ENCODE measurements at regions not wholly inside any gene's neighbourhood (a gene's known extent, or its start where the extent isn't known, plus 50 kb on each side); places are given as distances from the start of the nearest gene placed in this dataset.

- no peak for DNase-seq
Measured at GRCh38 chr1:187313115-187313514, 484.4 kb downstream of the PLA2G4A start.

- DNase-seq: no peak
Measured at GRCh38 chr1:187326557-187326956, 497.8 kb downstream of the PLA2G4A start.

GRCh38 chr1:187336441-187337168 lies 507.9 kb downstream of the PLA2G4A start:
- no peak for DNase-seq

GRCh38 chr1:187338762-187339412 lies 510.1 kb downstream of the PLA2G4A start:
- no peak for DNase-seq

GRCh38 chr1:187342495-187342894 lies 513.7 kb downstream of the PLA2G4A start:
- no peak for DNase-seq

- no peak for DNase-seq
Measured at GRCh38 chr1:187374082-187374481, 545.3 kb downstream of the PLA2G4A start.

- no peak for DNase-seq
Measured at GRCh38 chr1:187374742-187375141, 546.0 kb downstream of the PLA2G4A start.

- no peak for DNase-seq
Measured at GRCh38 chr1:187383366-187383765, 554.6 kb downstream of the PLA2G4A start.

GRCh38 chr1:187384504-187384903 lies 555.8 kb downstream of the PLA2G4A start:
- DNase-seq: no peak

- no peak for DNase-seq
Measured at GRCh38 chr1:187390215-187390818, 561.6 kb downstream of the PLA2G4A start.

GRCh38 chr1:187396226-187396625 lies 567.5 kb downstream of the PLA2G4A start:
- no peak for DNase-seq

GRCh38 chr1:187396929-187397796 lies 568.4 kb downstream of the PLA2G4A start:
- DNase-seq: no peak

GRCh38 chr1:187408212-187409004 lies 579.7 kb downstream of the PLA2G4A start:
- no peak for DNase-seq

GRCh38 chr1:187409341-187409740 lies 580.6 kb downstream of the PLA2G4A start:
- DNase-seq: no peak

GRCh38 chr1:187411118-187411517 lies 582.4 kb downstream of the PLA2G4A start:
- no peak for DNase-seq

- no peak for DNase-seq
Measured at GRCh38 chr1:187413405-187414169, 584.8 kb downstream of the PLA2G4A start.

GRCh38 chr1:187415065-187415464 lies 586.3 kb downstream of the PLA2G4A start:
- no peak for DNase-seq

GRCh38 chr1:187417520-187417919 lies 588.8 kb downstream of the PLA2G4A start:
- DNase-seq: no peak

GRCh38 chr1:187433598-187433997 lies 604.8 kb downstream of the PLA2G4A start:
- DNase-seq: no peak

GRCh38 chr1:187442603-187443002 lies 613.9 kb downstream of the PLA2G4A start:
- DNase-seq: no peak

GRCh38 chr1:187443939-187444338 lies 615.2 kb downstream of the PLA2G4A start:
- no peak for DNase-seq

GRCh38 chr1:187445066-187445465 lies 616.3 kb downstream of the PLA2G4A start:
- no peak for DNase-seq
